Right lung (tissue), 2 donors: ENCODE measurements at regions not wholly inside any gene's neighbourhood (a gene's known extent, or its start where the extent isn't known, plus 50 kb on each side); places are given as distances from the start of the nearest gene placed in this dataset.
A peak's percentile ranks its signal among the peaks of the same experiment; 100 is the strongest.
"Not testable (repeated sequence)": the region's sequence is repeated elsewhere in the genome, so short reads cannot be mapped to it uniquely, and the experiment has no call there.

ENCODE experiments used
- DNase-seq, 2 donors: peaks; one replicate each; pipeline ENCODE4 v3.0.0-alpha.2; 2013

GRCh38 chr5:117801583-117801982 is 1186.8 kb downstream of the DTWD2 start:
- DNase-seq = no peak

- DNase-seq = no peak
Measured at GRCh38 chr5:117800261-117800660, 1188.1 kb downstream of the DTWD2 start.

- no peak for DNase-seq
Measured at GRCh38 chr5:117794847-117795246, 1193.5 kb downstream of the DTWD2 start.

GRCh38 chr5:117793963-117794362 is 1194.4 kb downstream of the DTWD2 start:
- DNase-seq = no peak

GRCh38 chr5:117792476-117792875 is 1195.9 kb downstream of the DTWD2 start:
- DNase-seq = no peak

- peak in 1 of 2 donors; percentile 3 for DNase-seq
Measured at GRCh38 chr5:117788596-117788995, 1199.8 kb downstream of the DTWD2 start.

GRCh38 chr5:117779171-117779570 is 1204.5 kb upstream of the SEMA6A start:
- no peak for DNase-seq

GRCh38 chr5:117776977-117777376 is 1202.4 kb upstream of the SEMA6A start:
- no peak for DNase-seq

GRCh38 chr5:117769877-117770276 is 1195.3 kb upstream of the SEMA6A start:
- no peak for DNase-seq

- DNase-seq = no peak
Measured at GRCh38 chr5:117763271-117763670, 1188.6 kb upstream of the SEMA6A start.

GRCh38 chr5:117761186-117761585 is 1186.6 kb upstream of the SEMA6A start:
- DNase-seq = no peak

- no peak for DNase-seq
Measured at GRCh38 chr5:117759849-117760499, 1185.4 kb upstream of the SEMA6A start.

GRCh38 chr5:117752403-117752802 is 1177.8 kb upstream of the SEMA6A start:
- DNase-seq = no peak

GRCh38 chr5:117748336-117748735 is 1173.7 kb upstream of the SEMA6A start:
- no peak for DNase-seq

GRCh38 chr5:117743337-117743736 is 1168.7 kb upstream of the SEMA6A start:
- DNase-seq = no peak

- DNase-seq = no peak
Measured at GRCh38 chr5:117741655-117742206, 1167.1 kb upstream of the SEMA6A start.

- DNase-seq = no peak
Measured at GRCh38 chr5:117740268-117740667, 1165.6 kb upstream of the SEMA6A start.

GRCh38 chr5:117738571-117738970 is 1163.9 kb upstream of the SEMA6A start:
- DNase-seq = no peak

- no peak for DNase-seq
Measured at GRCh38 chr5:117736698-117737097, 1162.1 kb upstream of the SEMA6A start.

- DNase-seq = no peak
Measured at GRCh38 chr5:117734056-117734455, 1159.4 kb upstream of the SEMA6A start.

GRCh38 chr5:117733051-117733450 is 1158.4 kb upstream of the SEMA6A start:
- no peak for DNase-seq

GRCh38 chr5:117732264-117732663 is 1157.6 kb upstream of the SEMA6A start:
- no peak for DNase-seq

- peak; percentile 54 to 61 for DNase-seq
Measured at GRCh38 chr5:117731446-117731845, 1156.8 kb upstream of the SEMA6A start.

GRCh38 chr5:117720784-117721183 is 1146.2 kb upstream of the SEMA6A start:
- not testable (repeated sequence) for DNase-seq
